ENCODE measurements at regions not wholly inside any gene's neighbourhood (a gene's known extent, or its start where the extent isn't known, plus 50 kb on each side); places are given as distances from the start of the nearest gene placed in this dataset.

- H3K4me3 Mint-ChIP-seq = no peak overlapping the region
- TF ChIP-seq CTCF (conservative IDR thresholded peaks at IDR 0.05) = no peak
- peaks cover 3% of the 10 kb centered on the region for H3K27me3 Mint-ChIP-seq
- no peak for DNase-seq (ENCODE audit: extremely low spot score, unreplicated experiment)
- H3K36me3 Mint-ChIP-seq = peaks cover 4% of the 10 kb centered on the region
- peaks cover 17% of the 10 kb centered on the region for H3K9me3 Mint-ChIP-seq
- peaks cover 17% of the 10 kb centered on the region for H3K4me1 Mint-ChIP-seq (ENCODE audit: unreplicated experiment)
- no peak overlapping the region for H3K27ac Mint-ChIP-seq
These were observed 280.0 kb downstream of the GAS1 start for GRCh38 chr9:86667307-86667706.

- Mint-ChIP-seq H3K27ac (no peak overlapping the region), H3K4me1 (ENCODE audit: unreplicated experiment) (peaks cover 13% of the 10 kb centered on the region), H3K9me3 (peaks cover 11% of the 10 kb centered on the region), H3K27me3 (peaks cover 3% of the 10 kb centered on the region), H3K36me3 (peaks cover 4% of the 10 kb centered on the region), H3K4me3 (no peak overlapping the region)
- no peak for DNase-seq (ENCODE audit: extremely low spot score, unreplicated experiment)
- no peak for TF ChIP-seq CTCF (conservative IDR thresholded peaks at IDR 0.05)
These were observed 281.9 kb downstream of the GAS1 start for GRCh38 chr9:86665416-86665815.

GRCh38 chr9:86664603-86665002, 282.7 kb downstream of the GAS1 start:
- no peak overlapping the region for H3K27ac Mint-ChIP-seq
- no peaks in the 10 kb centered on the region for H3K36me3 Mint-ChIP-seq
- no peak overlapping the region for H3K4me3 Mint-ChIP-seq
- TF ChIP-seq CTCF (conservative IDR thresholded peaks at IDR 0.05) = no peak
- peaks cover 5% of the 10 kb centered on the region for H3K4me1 Mint-ChIP-seq (ENCODE audit: unreplicated experiment)
- peaks cover 11% of the 10 kb centered on the region for H3K9me3 Mint-ChIP-seq
- DNase-seq (ENCODE audit: extremely low spot score, unreplicated experiment) = no peak
- peaks cover 3% of the 10 kb centered on the region for H3K27me3 Mint-ChIP-seq

- no peak for DNase-seq (ENCODE audit: extremely low spot score, unreplicated experiment)
- TF ChIP-seq CTCF (conservative IDR thresholded peaks at IDR 0.05) = no peak
- no peaks in the 10 kb centered on the region for H3K4me1 Mint-ChIP-seq (ENCODE audit: unreplicated experiment)
- no peak overlapping the region for H3K27ac Mint-ChIP-seq
- H3K36me3 Mint-ChIP-seq = no peaks in the 10 kb centered on the region
- H3K4me3 Mint-ChIP-seq = no peak overlapping the region
- H3K27me3 Mint-ChIP-seq = peaks cover 3% of the 10 kb centered on the region
- peaks cover 11% of the 10 kb centered on the region for H3K9me3 Mint-ChIP-seq
These were observed 283.4 kb downstream of the GAS1 start for GRCh38 chr9:86663905-86664304.

GRCh38 chr9:86662890-86663468, 284.3 kb downstream of the GAS1 start:
- H3K9me3 Mint-ChIP-seq = peaks cover 11% of the 10 kb centered on the region
- DNase-seq (ENCODE audit: extremely low spot score, unreplicated experiment) = no peak
- H3K27ac Mint-ChIP-seq = no peak overlapping the region
- no peaks in the 10 kb centered on the region for H3K4me1 Mint-ChIP-seq (ENCODE audit: unreplicated experiment)
- H3K36me3 Mint-ChIP-seq = no peaks in the 10 kb centered on the region
- no peak overlapping the region for H3K4me3 Mint-ChIP-seq
- peaks cover 3% of the 10 kb centered on the region for H3K27me3 Mint-ChIP-seq
- no peak for TF ChIP-seq CTCF (conservative IDR thresholded peaks at IDR 0.05)
